ENCODE measurements at regions not wholly inside any gene's neighbourhood (a gene's known extent, or its start where the extent isn't known, plus 50 kb on each side); places are given as distances from the start of the nearest gene placed in this dataset.

GRCh38 chr2:66802877-66803276 lies 368.0 kb downstream of the MEIS1 start:
- ChIA-PET POLR2A (interaction anchor here (0.7 kb wide), 1 partner anchor 18 kb away, joined by 3 read pairs; no protein-coding TSS in a partner anchor), CTCF (interaction anchor here (0.7 to 1.0 kb wide), 2 partner anchors 35 to 1489 kb away, joined by 3 to 4 read pairs; no protein-coding TSS in a partner anchor)
- H3K27me3 Mint-ChIP-seq (ENCODE audit: insufficient read depth, unreplicated experiment), result no peaks in the 10 kb centered on the region
- H3K4me3 Mint-ChIP-seq (ENCODE audit: unreplicated experiment), result no peak overlapping the region
- no peaks in the 10 kb centered on the region for H3K4me1 Mint-ChIP-seq (ENCODE audit: insufficient read depth, unreplicated experiment)
- TF ChIP-seq CTCF (IDR thresholded peaks at IDR 0.05; ENCODE audit: unreplicated experiment), result no peak
- H3K9me3 Mint-ChIP-seq (ENCODE audit: unreplicated experiment), result peaks cover 10% of the 10 kb centered on the region
- H3K36me3 Mint-ChIP-seq (ENCODE audit: insufficient read depth, unreplicated experiment), result no peaks in the 10 kb centered on the region
- H3K27ac Mint-ChIP-seq (ENCODE audit: low read depth, unreplicated experiment), result no peak overlapping the region
- intact Hi-C loops (cut with micrococcal nuclease), result no loop called here
- DNase-seq (ENCODE audit: unreplicated experiment), result no peak
- no TSS peak for BruUV-seq (replicated peaks)

- BruUV-seq (replicated peaks), result no TSS peak
- Mint-ChIP-seq H3K4me3 (ENCODE audit: unreplicated experiment) (no peak overlapping the region), H3K36me3 (ENCODE audit: insufficient read depth, unreplicated experiment) (no peaks in the 10 kb centered on the region), H3K4me1 (ENCODE audit: insufficient read depth, unreplicated experiment) (no peaks in the 10 kb centered on the region), H3K27ac (ENCODE audit: low read depth, unreplicated experiment) (no peak overlapping the region), H3K9me3 (ENCODE audit: unreplicated experiment) (peaks cover 4% of the 10 kb centered on the region), H3K27me3 (ENCODE audit: insufficient read depth, unreplicated experiment) (no peaks in the 10 kb centered on the region)
- ChIA-PET POLR2A (interaction anchor here (0.7 to 2.4 kb wide), 3 partner anchors 9 to 18 kb away, joined by 3 to 7 read pairs (median 3); no protein-coding TSS in a partner anchor), CTCF (interaction anchor here (0.7 to 1.0 kb wide), 2 partner anchors 34 to 1488 kb away, joined by 3 to 4 read pairs; no protein-coding TSS in a partner anchor)
- intact Hi-C loops (cut with micrococcal nuclease), result no loop called here
- no peak for TF ChIP-seq CTCF (IDR thresholded peaks at IDR 0.05; ENCODE audit: unreplicated experiment)
- no peak for DNase-seq (ENCODE audit: unreplicated experiment)
Measured at GRCh38 chr2:66803726-66804125, 368.8 kb downstream of the MEIS1 start.

- CTCF ChIA-PET, result no interaction called here
- intact Hi-C loops (cut with micrococcal nuclease), result no loop called here
- no peak for DNase-seq (ENCODE audit: unreplicated experiment)
- no peak overlapping the region for H3K4me3 Mint-ChIP-seq (ENCODE audit: unreplicated experiment)
- no peaks in the 10 kb centered on the region for H3K27me3 Mint-ChIP-seq (ENCODE audit: insufficient read depth, unreplicated experiment)
- no peaks in the 10 kb centered on the region for H3K36me3 Mint-ChIP-seq (ENCODE audit: insufficient read depth, unreplicated experiment)
- H3K27ac Mint-ChIP-seq (ENCODE audit: low read depth, unreplicated experiment), result no peak overlapping the region
- BruUV-seq (replicated peaks), result no TSS peak
- H3K9me3 Mint-ChIP-seq (ENCODE audit: unreplicated experiment), result no peaks in the 10 kb centered on the region
- no peak for TF ChIP-seq CTCF (IDR thresholded peaks at IDR 0.05; ENCODE audit: unreplicated experiment)
- POLR2A ChIA-PET, result interaction anchor here (2.4 kb wide), 1 partner anchor 10 kb away, joined by 7 read pairs; no protein-coding TSS in a partner anchor
- H3K4me1 Mint-ChIP-seq (ENCODE audit: insufficient read depth, unreplicated experiment), result peaks cover 10% of the 10 kb centered on the region
Measured at GRCh38 chr2:66805016-66805865, 370.3 kb downstream of the MEIS1 start.

- Mint-ChIP-seq H3K9me3 (ENCODE audit: unreplicated experiment) (no peaks in the 10 kb centered on the region), H3K27me3 (ENCODE audit: insufficient read depth, unreplicated experiment) (no peaks in the 10 kb centered on the region), H3K27ac (ENCODE audit: low read depth, unreplicated experiment) (no peak overlapping the region), H3K36me3 (ENCODE audit: insufficient read depth, unreplicated experiment) (no peaks in the 10 kb centered on the region), H3K4me3 (ENCODE audit: unreplicated experiment) (no peak overlapping the region), H3K4me1 (ENCODE audit: insufficient read depth, unreplicated experiment) (peaks cover 10% of the 10 kb centered on the region)
- ChIA-PET POLR2A (interaction anchor here (2.4 kb wide), 1 partner anchor 11 kb away, joined by 7 read pairs; no protein-coding TSS in a partner anchor), CTCF (no interaction called here)
- TF ChIP-seq CTCF (IDR thresholded peaks at IDR 0.05; ENCODE audit: unreplicated experiment), result no peak
- DNase-seq (ENCODE audit: unreplicated experiment), result no peak
- intact Hi-C loops (cut with micrococcal nuclease), result no loop called here
- no TSS peak for BruUV-seq (replicated peaks)
Measured at GRCh38 chr2:66805968-66806367, 371.0 kb downstream of the MEIS1 start.

All from MCF 10A (cell line).